Keratinocyte (primary cell): ENCODE measurements at regions not wholly inside any gene's neighbourhood (a gene's known extent, or its start where the extent isn't known, plus 50 kb on each side); places are given as distances from the start of the nearest gene placed in this dataset.

Source experiments
- DNase-seq: peaks from one replicate; pipeline ENCODE4 v3.0.0-alpha.2; 2011; ENCODE audit warnings: low read depth, missing footprints, low spot score
- FAIRE-seq: peaks from 2 replicates; lab custom pipeline; 2011; peaks lifted over from hg19 to GRCh38; lab: Jason Lieb, UNC
- H2AFZ ChIP-seq: 2 replicates; pipeline ENCODE4 v1.6.0; 2012; ENCODE audit warnings: low read length, control low read depth, inconsistent platforms; ENCODE audit not compliant: control insufficient read depth
- H3K27ac ChIP-seq: 2 replicates; pipeline ENCODE4 v1.5.1; 2011; ENCODE audit warnings: low read length; ENCODE audit not compliant: control insufficient read depth, insufficient read depth
- H3K27me3 ChIP-seq: 3 replicates; pipeline ENCODE4 v1.6.0; 2011; ENCODE audit warnings: low read length; ENCODE audit not compliant: control insufficient read depth, insufficient read depth; ENCODE audit errors: extremely low read depth
- H3K36me3 ChIP-seq, 2 experiments: 2 replicates in 1 of 2; 3 replicates in 1 of 2; pipeline ENCODE4 v1.5.1; 2011; ENCODE audit warnings: low read length in 2 of 2, mild to moderate bottlenecking in 1 of 2; ENCODE audit not compliant: control insufficient read depth in 2 of 2, insufficient read depth in 2 of 2; ENCODE audit errors: extremely low read depth in 1 of 2
- H3K4me1 ChIP-seq: 3 replicates; pipeline ENCODE4 v1.5.1; 2011; ENCODE audit warnings: low read length; ENCODE audit not compliant: control insufficient read depth, insufficient read depth; ENCODE audit errors: extremely low read depth
- H3K4me2 ChIP-seq: 3 replicates; pipeline ENCODE4 v1.6.0; 2011; ENCODE audit warnings: low read depth, low read length; ENCODE audit not compliant: control insufficient read depth, insufficient read depth; ENCODE audit errors: extremely low read depth
- H3K4me3 ChIP-seq, 3 experiments: fragments of 200-600 bp in 1 of 3; sonication (generic) in 1 of 3; 2 replicates in 2 of 3; 3 replicates in 1 of 3; pipeline ENCODE4 v1.5.1; 2011 to 2016; ENCODE audit warnings: low read length in 3 of 3, mild to moderate bottlenecking in 3 of 3, control low read depth in 2 of 3, inconsistent platforms in 1 of 3, low read depth in 1 of 3, mixed read lengths in 1 of 3, mixed run types in 1 of 3, moderate library complexity in 1 of 3; ENCODE audit not compliant: control insufficient read depth in 2 of 3, insufficient read depth in 2 of 3; ENCODE audit errors: extremely low read depth in 1 of 3
- H3K79me2 ChIP-seq: 2 replicates; pipeline ENCODE4 v1.6.0; 2012; ENCODE audit warnings: low read length; ENCODE audit not compliant: control insufficient read depth, insufficient read depth
- H3K9ac ChIP-seq: 3 replicates; pipeline ENCODE4 v1.6.0; 2011; ENCODE audit warnings: low read length; ENCODE audit not compliant: control insufficient read depth, insufficient read depth; ENCODE audit errors: extremely low read depth
- H3K9me1 ChIP-seq: 3 replicates; pipeline ENCODE4 v1.6.0; 2011; ENCODE audit warnings: low read length; ENCODE audit not compliant: control insufficient read depth, insufficient read depth; ENCODE audit errors: extremely low read depth
- H3K9me3 ChIP-seq: 2 replicates; pipeline ENCODE4 v1.5.1; 2012; ENCODE audit warnings: low read depth, low read length; ENCODE audit not compliant: control insufficient read depth
- H4K20me1 ChIP-seq: 3 replicates; pipeline ENCODE4 v1.6.0; 2011; ENCODE audit warnings: low read length; ENCODE audit not compliant: control insufficient read depth, insufficient read depth; ENCODE audit errors: extremely low read depth
- EZH2 ChIP-seq: IDR thresholded peaks from one replicate; pipeline ENCODE4 v1.6.1; 2012; ENCODE audit warnings: inconsistent platforms, mild to moderate bottlenecking, low read length, moderate library complexity
- dilution Hi-C: fragments of 300-500 bp; cut with MboI; formaldehyde crosslinking; loops from one replicate; pipeline ENCODE4 v1.7.0; 2020; ENCODE audit warnings: low sequenced_read_pairs; ENCODE audit not compliant: extremely low pct_ligation_motif_present
- TF ChIP-seq, protein P1 (sequence below), 3 experiments: IDR thresholded peaks in 1 of 3; conservative IDR thresholded peaks in 1 of 3; optimal IDR thresholded peaks in 1 of 3; 2 replicates in 2 of 3; 3 replicates in 1 of 3; pipeline versions ENCODE3 to v1.5.1; 2011; ENCODE audit warnings: low read length in 3 of 3, mild to moderate bottlenecking in 3 of 3, moderate library complexity in 2 of 3, control low read depth in 1 of 3, inconsistent platforms in 1 of 3; ENCODE audit not compliant: insufficient read depth in 2 of 3; ENCODE audit errors: extremely low read depth in 1 of 3

DNA sequence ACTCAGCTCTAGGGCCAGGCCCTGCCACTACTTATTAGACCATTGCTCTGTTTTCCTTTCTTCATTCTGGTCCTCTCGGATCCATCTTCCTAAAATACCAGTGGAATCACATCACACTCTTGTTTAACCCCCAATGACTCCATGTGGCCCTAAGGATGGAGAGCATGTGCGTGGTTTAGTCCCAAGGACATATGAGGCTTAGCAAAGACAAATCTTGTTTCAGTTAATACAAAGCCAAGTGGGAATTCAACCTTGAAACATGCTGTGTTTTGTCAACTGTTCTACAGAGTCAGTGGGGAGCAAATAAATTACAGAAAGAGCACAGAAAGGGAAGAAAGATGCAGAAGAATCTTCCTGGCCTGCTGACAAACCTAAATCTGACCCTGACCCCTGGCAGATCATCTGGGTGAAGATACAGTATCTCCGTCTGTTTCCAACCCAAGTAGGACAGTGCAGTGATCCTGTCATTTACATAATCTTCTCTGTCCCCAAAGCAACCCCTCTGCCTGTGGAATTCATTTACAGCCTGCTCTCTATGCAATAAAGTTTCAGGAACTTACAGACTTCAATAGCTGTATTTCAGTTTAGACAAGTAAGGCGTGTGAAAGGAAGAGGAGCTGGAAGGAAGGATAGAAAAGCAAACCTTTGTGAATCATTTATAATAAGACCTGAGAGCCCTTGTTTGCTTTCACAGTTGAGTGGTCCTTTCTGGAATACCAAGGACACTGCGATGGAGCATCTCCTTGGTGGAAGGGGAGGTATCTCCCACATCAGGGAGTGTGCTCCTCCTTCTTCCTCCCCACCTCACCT, 144.0 kb downstream of the THBS2 start:
- H3K9ac ChIP-seq, result no peak overlapping the region
- no peaks in the 10 kb centered on the region for H3K9me1 ChIP-seq
- H4K20me1 ChIP-seq, result no peaks in the 10 kb centered on the region
- peaks cover 6% of the 10 kb centered on the region for H3K27me3 ChIP-seq
- H3K79me2 ChIP-seq, result no peaks in the 10 kb centered on the region
- no peak overlapping the region for H2AFZ ChIP-seq
- TF ChIP-seq, protein P1, sequence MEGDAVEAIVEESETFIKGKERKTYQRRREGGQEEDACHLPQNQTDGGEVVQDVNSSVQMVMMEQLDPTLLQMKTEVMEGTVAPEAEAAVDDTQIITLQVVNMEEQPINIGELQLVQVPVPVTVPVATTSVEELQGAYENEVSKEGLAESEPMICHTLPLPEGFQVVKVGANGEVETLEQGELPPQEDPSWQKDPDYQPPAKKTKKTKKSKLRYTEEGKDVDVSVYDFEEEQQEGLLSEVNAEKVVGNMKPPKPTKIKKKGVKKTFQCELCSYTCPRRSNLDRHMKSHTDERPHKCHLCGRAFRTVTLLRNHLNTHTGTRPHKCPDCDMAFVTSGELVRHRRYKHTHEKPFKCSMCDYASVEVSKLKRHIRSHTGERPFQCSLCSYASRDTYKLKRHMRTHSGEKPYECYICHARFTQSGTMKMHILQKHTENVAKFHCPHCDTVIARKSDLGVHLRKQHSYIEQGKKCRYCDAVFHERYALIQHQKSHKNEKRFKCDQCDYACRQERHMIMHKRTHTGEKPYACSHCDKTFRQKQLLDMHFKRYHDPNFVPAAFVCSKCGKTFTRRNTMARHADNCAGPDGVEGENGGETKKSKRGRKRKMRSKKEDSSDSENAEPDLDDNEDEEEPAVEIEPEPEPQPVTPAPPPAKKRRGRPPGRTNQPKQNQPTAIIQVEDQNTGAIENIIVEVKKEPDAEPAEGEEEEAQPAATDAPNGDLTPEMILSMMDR (optimal IDR thresholded peaks at IDR 0.05 in 1 of 3, IDR thresholded peaks at IDR 0.05 in 1 of 3, conservative IDR thresholded peaks at IDR 0.05 in 1 of 3; ENCODE audit: extremely low read depth in 1 of 3, insufficient read depth in 2 of 3, low read length in 3 of 3), result no peak
- no peak for TF ChIP-seq EZH2
- no peaks in the 10 kb centered on the region for H3K9me3 ChIP-seq
- H3K27ac ChIP-seq, result no peak overlapping the region
- H3K4me3 ChIP-seq, result no peak overlapping the region
- no peak for FAIRE-seq
- H3K36me3 ChIP-seq, result no peaks in the 10 kb centered on the region
- no peak overlapping the region for H3K4me2 ChIP-seq
- DNase-seq, result no peak
- no peaks in the 10 kb centered on the region for H3K4me1 ChIP-seq
- dilution Hi-C loops, result no loop called here

DNA sequence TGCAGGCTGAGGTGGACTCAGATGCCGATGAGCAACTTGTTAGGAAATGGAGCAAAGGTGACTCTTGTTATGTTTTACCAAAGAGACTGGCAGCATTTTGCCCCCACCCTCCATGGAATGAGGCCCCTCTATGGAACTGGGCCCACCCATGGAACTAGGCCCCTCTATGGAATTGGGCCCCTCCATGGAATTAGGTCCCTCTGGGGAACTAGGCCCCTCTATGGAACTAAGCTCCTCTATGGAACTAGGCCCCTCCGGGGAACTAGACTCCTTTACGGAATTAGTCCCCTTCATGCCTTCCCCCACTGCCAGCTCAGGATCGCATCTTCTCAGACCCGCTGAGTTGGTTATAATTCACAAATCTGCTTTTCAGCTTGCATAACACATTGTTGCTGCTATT, 144.9 kb downstream of the THBS2 start:
- no peaks in the 10 kb centered on the region for H3K79me2 ChIP-seq
- no peaks in the 10 kb centered on the region for H3K4me1 ChIP-seq
- no peak overlapping the region for H3K27ac ChIP-seq
- H3K4me2 ChIP-seq, result no peak overlapping the region
- DNase-seq (no peak), FAIRE-seq (no peak)
- no peaks in the 10 kb centered on the region for H4K20me1 ChIP-seq
- H3K9me1 ChIP-seq, result no peaks in the 10 kb centered on the region
- TF ChIP-seq, protein P1 (optimal IDR thresholded peaks at IDR 0.05 in 1 of 3, IDR thresholded peaks at IDR 0.05 in 1 of 3, conservative IDR thresholded peaks at IDR 0.05 in 1 of 3; ENCODE audit: extremely low read depth in 1 of 3, insufficient read depth in 2 of 3, low read length in 3 of 3), result no peak
- TF ChIP-seq EZH2, result no peak
- dilution Hi-C loops, result no loop called here
- H3K36me3 ChIP-seq, result no peaks in the 10 kb centered on the region
- no peak overlapping the region for H2AFZ ChIP-seq
- no peak overlapping the region for H3K4me3 ChIP-seq
- peaks cover 6% of the 10 kb centered on the region for H3K27me3 ChIP-seq
- H3K9ac ChIP-seq, result no peak overlapping the region
- H3K9me3 ChIP-seq, result no peaks in the 10 kb centered on the region
